Hematopoietic multipotent progenitor cell treated with erythropoietin and hydrocortisone succinate and interleukin-3 and kit ligand, for 17 days (in vitro differentiated cells): ENCODE measurements at regions not wholly inside any gene's neighbourhood (a gene's known extent, or its start where the extent isn't known, plus 50 kb on each side); places are given as distances from the start of the nearest gene placed in this dataset.
A peak's percentile ranks its signal among the peaks of the same experiment; 100 is the strongest.

ENCODE experiments used
- DNase-seq: peaks from one replicate; pipeline ENCODE4 v3.0.0-alpha.2; 2015; ENCODE audit warnings: low spot score

DNA sequence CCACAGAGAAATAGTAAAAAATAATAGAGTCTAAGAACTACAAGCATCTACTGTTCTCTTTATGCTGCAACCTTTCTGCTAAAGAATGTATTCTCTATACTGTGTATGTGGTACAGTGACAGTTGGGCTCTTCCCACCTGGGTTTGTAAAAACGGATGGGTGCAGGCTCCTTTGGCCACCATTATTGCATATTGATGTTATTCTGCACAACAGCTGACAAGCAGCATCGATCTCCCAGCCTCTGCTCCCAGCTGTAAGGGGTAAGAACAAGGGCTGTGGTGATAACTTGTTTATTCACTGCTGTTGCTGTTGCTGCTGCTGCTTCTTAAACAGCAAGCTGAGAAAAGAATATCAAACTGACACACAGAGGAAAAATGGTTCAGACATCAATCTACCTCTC, 56.1 kb downstream of the KCNRG start:
- peak; percentile 65 for DNase-seq

DNA sequence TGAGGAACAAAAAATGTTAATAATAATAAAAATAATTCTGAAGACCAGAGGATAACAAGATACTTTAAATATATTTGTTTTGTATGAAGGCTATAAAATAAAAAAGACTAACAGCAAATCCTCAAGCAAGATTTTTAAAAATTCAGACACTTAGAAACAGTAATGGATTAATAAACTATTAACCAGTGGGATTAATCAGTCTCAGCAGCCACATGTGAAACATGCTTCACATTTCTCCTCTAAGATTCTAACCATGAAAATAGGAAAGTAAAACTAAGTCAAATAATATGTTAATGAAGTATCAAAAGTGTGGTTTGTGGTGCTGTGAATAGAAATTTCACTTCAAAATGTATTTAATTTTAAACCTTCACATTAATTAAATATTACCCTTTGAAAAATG, 57.4 kb downstream of the KCNRG start:
- DNase-seq, result no peak

DNA sequence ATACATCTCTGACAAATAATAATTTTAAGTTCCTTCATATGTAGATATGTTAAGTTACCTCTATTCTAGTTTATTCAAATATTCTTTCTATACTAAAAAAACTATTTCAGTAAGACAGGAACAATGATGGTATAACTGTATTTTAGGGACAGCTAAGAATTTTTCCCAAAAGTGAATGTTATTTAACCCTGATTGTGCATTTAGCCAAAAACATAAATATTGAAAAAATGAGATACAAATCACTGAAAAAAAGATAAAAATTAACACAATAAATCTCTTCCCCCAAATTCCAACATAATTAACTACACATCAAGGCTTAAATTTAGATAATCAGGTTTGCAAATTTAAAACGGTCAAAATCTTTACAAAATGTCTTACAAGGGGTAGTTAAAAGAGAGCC, 58.1 kb downstream of the KCNRG start:
- DNase-seq, result no peak

GRCh38 chr13:50074843-50075242, 59.6 kb downstream of the KCNRG start:
- DNase-seq, result peak; percentile 32

GRCh38 chr13:50075619-50076097, 60.4 kb downstream of the KCNRG start:
- peak; percentile 59 for DNase-seq

GRCh38 chr13:50077431-50077830, 62.2 kb downstream of the KCNRG start:
- DNase-seq, result peak; percentile 67

DNA sequence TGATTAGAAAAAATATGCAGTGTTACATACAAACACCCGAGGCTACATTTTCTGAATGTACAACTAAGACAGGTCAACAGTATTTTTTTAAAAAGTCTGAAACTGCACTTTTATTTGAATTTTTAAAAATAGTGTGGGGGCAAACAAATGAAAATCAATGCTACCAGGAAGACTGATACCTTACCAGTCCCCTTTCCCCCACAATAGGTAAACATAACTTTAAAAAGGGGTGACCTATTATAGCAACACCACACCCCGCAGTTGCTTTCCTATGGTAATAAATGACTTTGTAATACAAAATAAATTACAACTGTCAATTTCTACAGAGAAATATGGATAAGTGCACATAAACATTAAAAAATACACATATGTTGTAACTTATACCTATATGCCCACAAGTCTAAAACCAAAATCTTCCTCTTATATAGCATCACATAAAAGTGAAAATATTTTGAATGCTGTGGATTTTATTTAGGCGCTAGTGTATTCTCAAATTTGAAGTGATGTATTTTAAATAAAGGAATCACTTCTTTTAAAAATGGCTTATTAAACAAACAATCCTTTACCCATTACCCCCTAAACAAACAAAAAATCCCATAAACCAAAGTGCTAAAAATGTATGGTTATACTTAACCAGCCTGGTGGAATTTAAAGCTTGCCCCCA, 63.1 kb downstream of the KCNRG start:
- DNase-seq, result peak; percentile 69

- peak; percentile 57 for DNase-seq
Observed at GRCh38 chr13:50078895-50079654, 63.8 kb downstream of the KCNRG start.

GRCh38 chr13:50079655-50080202, 64.5 kb downstream of the KCNRG start:
- no peak for DNase-seq

DNA sequence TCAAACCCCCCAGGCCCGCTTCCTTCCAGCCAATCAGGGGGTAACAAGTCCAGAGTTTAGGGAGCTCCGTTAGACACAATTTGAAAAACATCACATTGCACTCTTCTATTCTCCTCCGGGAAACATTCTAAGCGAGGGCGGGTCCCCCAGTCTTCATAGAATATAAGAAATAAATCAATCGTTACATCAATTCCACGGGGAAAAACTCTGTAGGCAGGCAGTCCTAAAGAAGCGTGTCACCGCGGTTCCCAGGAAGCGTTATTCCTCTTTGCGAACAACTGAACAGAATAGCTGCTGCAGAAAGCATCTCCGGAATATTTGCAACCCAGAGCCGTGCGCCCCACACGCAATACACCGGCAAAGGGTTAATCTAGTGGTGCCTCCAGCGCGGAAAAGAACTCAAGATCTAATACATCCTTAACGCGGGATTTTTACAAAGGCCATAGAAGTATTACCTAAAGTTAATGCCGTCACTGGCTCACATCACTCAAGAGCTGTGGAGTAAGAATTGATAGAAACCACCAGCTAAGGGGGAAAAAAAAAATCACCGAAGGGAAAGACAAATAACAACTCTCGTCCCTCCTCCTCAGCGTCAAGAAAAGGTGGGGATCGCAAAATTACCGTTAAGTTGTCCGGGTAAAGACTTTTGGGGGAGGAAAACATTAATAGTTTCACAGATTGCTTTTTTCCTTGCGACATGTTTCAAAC, 65.1 kb downstream of the KCNRG start:
- DNase-seq, result peak; percentile 71

GRCh38 chr13:50080911-50081678, 65.9 kb downstream of the KCNRG start:
- DNase-seq, result no peak

GRCh38 chr13:50081679-50082425, 66.6 kb downstream of the KCNRG start:
- peak; percentile 99 for DNase-seq

- DNase-seq, result peak; percentile 84
Observed at GRCh38 chr13:50082426-50083281, 67.4 kb downstream of the KCNRG start.

DNA sequence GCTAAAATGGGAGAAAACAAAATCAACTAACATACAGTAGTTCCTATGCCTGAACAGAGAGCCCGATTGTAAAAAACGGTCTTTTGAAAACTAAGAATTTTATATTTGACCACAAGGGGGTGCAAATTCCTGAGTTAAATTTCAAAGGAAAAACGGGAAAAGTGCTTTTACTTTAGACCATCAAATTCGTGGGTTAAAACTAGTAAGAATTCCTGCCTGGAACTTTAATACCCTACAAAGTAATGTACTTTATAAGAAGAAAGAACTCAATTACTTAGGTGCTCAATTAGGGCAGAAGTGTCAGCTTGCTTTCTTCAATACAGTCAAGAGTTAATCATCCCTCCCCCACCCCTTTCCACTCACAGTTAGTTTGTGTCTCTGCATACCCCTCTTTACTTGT, 69.8 kb downstream of the KCNRG start:
- peak; percentile 75 for DNase-seq

GRCh38 chr13:50089633-50090032, 74.4 kb downstream of the KCNRG start:
- no peak for DNase-seq

DNA sequence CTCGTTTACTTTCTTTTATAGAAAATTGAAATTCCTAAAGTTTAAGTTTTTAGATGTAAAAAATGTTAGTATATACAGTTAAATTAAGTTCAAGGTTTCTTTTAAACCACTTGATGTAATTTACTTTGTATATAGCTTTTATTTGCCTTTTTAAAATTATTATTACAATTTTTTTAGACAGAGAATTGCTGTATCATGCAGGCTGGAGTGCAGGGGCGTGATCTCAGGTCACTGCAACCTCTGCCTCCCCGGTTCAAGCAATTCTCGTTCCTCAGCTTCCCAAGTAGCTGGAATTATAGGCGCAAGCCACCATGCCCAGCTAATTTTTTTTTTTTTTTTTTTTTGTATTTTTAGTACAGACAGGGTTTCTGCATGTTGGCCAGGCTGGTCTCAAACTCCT, 75.0 kb downstream of the KCNRG start:
- DNase-seq, result no peak

DNA sequence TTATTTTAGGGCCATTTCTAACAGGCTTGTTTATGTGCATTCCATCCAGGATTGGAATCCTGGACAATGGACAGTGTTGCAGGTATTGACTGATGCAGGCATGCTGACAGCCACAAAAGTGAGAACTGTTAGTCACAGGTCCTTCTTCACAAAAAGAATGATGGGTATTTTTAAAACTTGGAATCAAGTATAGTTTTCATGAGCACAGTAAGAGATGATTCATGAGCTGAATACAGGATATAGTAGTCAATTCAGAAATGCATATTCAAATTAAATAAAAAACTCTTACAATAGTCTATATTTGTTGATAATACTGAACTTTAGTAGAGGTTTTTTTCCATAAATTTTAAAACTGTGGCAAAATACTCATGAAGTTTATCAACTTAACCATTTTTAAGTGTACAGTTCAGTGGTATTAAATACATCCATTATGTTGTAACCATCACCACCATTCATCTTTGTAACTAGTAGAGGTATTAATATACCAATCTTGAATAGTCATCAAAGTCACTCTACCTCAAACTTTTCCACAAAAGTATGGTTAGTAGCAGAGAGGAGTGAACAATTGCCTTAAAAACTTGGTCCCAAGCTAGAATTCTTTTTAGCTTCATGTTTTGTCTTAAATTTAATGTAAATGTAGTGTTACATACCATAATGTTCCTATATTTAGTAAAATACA, 79.5 kb downstream of the KCNRG start:
- no peak for DNase-seq

DNA sequence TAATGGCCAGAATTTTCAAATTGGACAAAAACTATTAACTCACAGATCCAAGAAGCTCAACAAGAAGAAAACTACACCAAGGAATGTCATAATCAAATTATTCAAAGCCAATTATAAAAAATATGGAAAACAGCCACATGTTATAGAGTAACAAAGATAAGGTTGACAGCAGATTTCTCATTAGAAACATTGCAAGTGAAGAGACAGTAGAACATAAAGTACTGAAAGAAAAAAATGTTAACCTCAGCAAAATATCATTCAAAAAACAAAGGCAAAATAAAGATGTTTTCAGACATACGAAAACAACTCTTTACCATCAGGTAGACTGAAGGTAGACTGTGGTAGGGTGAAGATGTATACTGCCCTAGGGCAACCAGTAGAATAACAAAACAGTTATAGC, 83.4 kb downstream of the KCNRG start:
- DNase-seq, result no peak

DNA sequence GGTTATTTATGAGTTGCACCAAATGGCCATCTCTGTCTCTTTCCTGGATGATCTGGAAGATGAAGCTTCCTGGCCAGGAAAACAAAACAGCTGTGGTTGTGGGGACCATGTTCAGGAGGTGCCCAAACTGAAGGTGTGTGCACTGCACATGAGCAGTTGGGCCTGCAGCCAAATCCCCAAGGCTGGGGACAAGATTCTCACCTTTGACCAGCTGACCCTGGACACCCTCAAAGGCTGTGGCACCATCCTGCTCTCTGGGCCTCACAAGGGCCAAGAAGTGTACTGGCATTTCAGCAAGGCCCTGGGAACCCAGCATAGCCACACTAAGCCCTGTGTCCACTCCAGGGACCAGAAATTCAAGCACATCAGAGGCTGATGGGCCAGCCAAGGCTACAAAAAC, 84.2 kb downstream of the KCNRG start:
- no peak for DNase-seq

DNA sequence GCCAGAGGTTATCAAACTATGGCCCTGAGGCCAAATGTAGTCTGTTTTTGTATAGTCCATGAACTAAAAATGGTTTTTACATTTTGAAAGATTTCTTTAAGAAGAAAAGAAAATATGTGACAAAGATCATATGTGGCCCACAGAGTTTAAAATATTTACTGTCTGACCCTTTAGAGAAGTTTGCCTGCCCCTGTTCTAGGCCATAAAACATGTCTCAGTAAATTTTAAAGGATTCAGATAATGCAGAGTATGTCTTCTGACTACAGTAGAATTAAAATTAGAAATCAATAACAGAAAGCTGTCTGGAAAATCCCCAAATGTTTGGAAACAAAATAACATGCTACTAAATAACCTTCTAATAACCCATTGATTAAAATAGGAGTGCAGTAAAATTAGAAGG, 86.3 kb downstream of the KCNRG start:
- no peak for DNase-seq
